Trophoblast cell (in vitro differentiated cells and primary cell): ENCODE measurements at regions not wholly inside any gene's neighbourhood (a gene's known extent, or its start where the extent isn't known, plus 50 kb on each side); places are given as distances from the start of the nearest gene placed in this dataset.

ENCODE experiments used
- DNase-seq, 2 donors: peaks; one replicate each; pipeline ENCODE4 v3.0.0-alpha.2; 2016
- H2AFZ ChIP-seq: 2 replicates; pipeline ENCODE4 v1.6.1; 2013; ENCODE audit warnings: low read length, moderate library complexity, mild to moderate bottlenecking; ENCODE audit not compliant: insufficient read depth, poor library complexity
- H2AK5ac ChIP-seq: 2 replicates; pipeline ENCODE4 v1.6.1; 2013; ENCODE audit warnings: mild to moderate bottlenecking, low read length
- H2BK120ac ChIP-seq: 2 replicates; pipeline ENCODE4 v1.6.1; 2013; ENCODE audit warnings: low read length, mild to moderate bottlenecking, moderate library complexity; ENCODE audit not compliant: insufficient read depth, poor library complexity
- H2BK12ac ChIP-seq: 2 replicates; pipeline ENCODE4 v1.6.1; 2013; ENCODE audit warnings: mild to moderate bottlenecking, low read length, moderate library complexity
- H2BK5ac ChIP-seq: 2 replicates; pipeline ENCODE4 v1.6.1; 2013; ENCODE audit warnings: low read length, low read depth, moderate library complexity, mild to moderate bottlenecking; ENCODE audit not compliant: poor library complexity
- H3K14ac ChIP-seq: 2 replicates; pipeline ENCODE4 v1.6.1; 2013; ENCODE audit warnings: mild to moderate bottlenecking, low read length
- H3K18ac ChIP-seq: 2 replicates; pipeline ENCODE4 v1.6.1; 2013; ENCODE audit warnings: mild to moderate bottlenecking, low read length
- H3K23ac ChIP-seq: 2 replicates; pipeline ENCODE4 v1.6.1; 2013; ENCODE audit warnings: low read length
- H3K27ac ChIP-seq: 2 replicates; pipeline ENCODE4 v1.5.1; 2013; ENCODE audit warnings: low read depth, mild to moderate bottlenecking, inconsistent platforms, low read length, moderate library complexity
- H3K27me3 ChIP-seq: 2 replicates; pipeline ENCODE4 v1.6.1; 2013; ENCODE audit warnings: inconsistent platforms, mild to moderate bottlenecking, low read length, moderate library complexity; ENCODE audit not compliant: insufficient read depth
- H3K36me3 ChIP-seq, 2 experiments: 1 replicate in 1 of 2; 2 replicates in 1 of 2; pipeline ENCODE4 v1.6.1; 2013; ENCODE audit warnings: low read length in 2 of 2, mild to moderate bottlenecking in 2 of 2, moderate library complexity in 1 of 2; ENCODE audit not compliant: insufficient read depth in 2 of 2, control insufficient read depth in 1 of 2
- H3K4ac ChIP-seq: 2 replicates; pipeline ENCODE4 v1.6.1; 2013; ENCODE audit warnings: low read depth, mild to moderate bottlenecking, low read length, moderate library complexity
- H3K4me1 ChIP-seq, 2 experiments: 1 replicate in 1 of 2; 2 replicates in 1 of 2; pipeline ENCODE4 v1.6.1; 2013; ENCODE audit warnings: low read length in 2 of 2, mild to moderate bottlenecking in 2 of 2, moderate library complexity in 1 of 2; ENCODE audit not compliant: insufficient read depth in 2 of 2, control insufficient read depth in 1 of 2
- H3K4me2 ChIP-seq: 2 replicates; pipeline ENCODE4 v1.6.1; 2013; ENCODE audit warnings: inconsistent platforms, mild to moderate bottlenecking, low read length, moderate library complexity
- H3K4me3 ChIP-seq: 2 replicates; pipeline ENCODE4 v1.5.1; 2013; ENCODE audit warnings: mild to moderate bottlenecking, low read depth, low read length, inconsistent platforms
- H3K79me1 ChIP-seq: one replicate; pipeline ENCODE4 v1.6.1; 2013; ENCODE audit warnings: low read length
- H3K79me2 ChIP-seq: 2 replicates; pipeline ENCODE4 v1.6.1; 2013; ENCODE audit warnings: low read length, mild to moderate bottlenecking; ENCODE audit not compliant: control insufficient read depth, insufficient read depth, poor library complexity
- H3K9ac ChIP-seq: 2 replicates; pipeline ENCODE4 v1.6.1; 2013; ENCODE audit warnings: mild to moderate bottlenecking, low read length
- H3K9me3 ChIP-seq: 2 replicates; pipeline ENCODE4 v1.6.1; 2013; ENCODE audit warnings: low read depth, mild to moderate bottlenecking, control low read depth, inconsistent platforms, low read length; ENCODE audit not compliant: insufficient read depth
- H4K12ac ChIP-seq: 2 replicates; pipeline ENCODE4 v1.6.1; 2013; ENCODE audit warnings: low read depth, mild to moderate bottlenecking, low read length, moderate library complexity
- H4K8ac ChIP-seq: 2 replicates; pipeline ENCODE4 v1.6.1; 2013; ENCODE audit warnings: low read depth, mild to moderate bottlenecking, low read length, moderate library complexity
- H4K91ac ChIP-seq: one replicate; pipeline ENCODE4 v1.6.1; 2013; ENCODE audit warnings: low read depth, mild to moderate bottlenecking, low read length, moderate library complexity
- whole genome bisulfite sequencing: extraction: QIAGEN DNeasy Blood & Tissue Kit; methylation state at CpG from one replicate; pipeline ENCODE4 v1.1.7; 2013; ENCODE audit warnings: missing lambda C conversion rate; ENCODE audit not compliant: insufficient read length, insufficient coverage; ENCODE audit errors: extremely low coverage; 5-methylcytosine and 5-hydroxymethylcytosine counted together

DNA sequence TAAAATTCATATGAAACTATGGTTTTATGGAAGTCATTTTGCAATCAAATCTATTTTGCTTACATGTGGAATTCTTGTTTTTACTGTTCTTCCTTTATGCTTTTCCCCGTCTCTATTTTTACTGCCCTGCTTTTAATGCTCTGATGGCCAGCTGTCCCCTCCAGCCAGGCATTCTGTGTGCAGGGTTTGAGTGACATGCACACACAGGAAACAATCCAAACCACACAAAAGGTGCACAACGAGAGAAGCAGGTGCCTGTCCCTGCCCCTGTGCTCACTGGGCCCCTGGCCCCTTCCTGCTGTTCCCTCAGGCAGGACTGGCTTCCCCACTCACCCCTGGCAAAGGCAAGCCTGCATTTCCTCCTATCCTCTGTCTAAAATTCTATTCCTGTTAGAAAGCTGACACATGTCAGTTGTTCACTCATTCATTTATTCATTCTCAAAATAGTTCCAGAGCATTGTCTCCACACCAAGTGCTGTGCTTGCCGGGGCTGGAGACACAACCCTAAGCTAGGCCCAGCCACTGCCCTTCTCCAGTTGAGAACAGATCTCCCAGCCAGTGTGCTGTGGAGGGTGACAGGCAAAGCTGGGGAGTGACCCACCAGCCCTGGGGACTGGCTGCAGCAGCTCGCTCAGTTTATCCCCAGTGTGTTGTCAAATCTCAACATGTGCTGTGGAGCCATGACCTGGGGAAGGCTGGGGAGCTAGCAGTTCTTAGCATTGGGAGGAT, 346.3 kb downstream of the FBXW7 start:
- no peaks in the 10 kb centered on the region for H3K27me3 ChIP-seq
- H2BK120ac ChIP-seq, result no peak overlapping the region
- peak overlapping the region; percentile 15 for H3K4me3 ChIP-seq
- no peak overlapping the region for H4K12ac ChIP-seq
- WGBS, result no CpG with 5 or more reads among the region's 4 CpGs
- no peak overlapping the region for H2AK5ac ChIP-seq
- H3K79me1 ChIP-seq, result no peaks in the 10 kb centered on the region
- H3K23ac ChIP-seq, result no peak overlapping the region
- no peaks in the 10 kb centered on the region for H3K9me3 ChIP-seq
- no peak overlapping the region for H4K91ac ChIP-seq
- no peak overlapping the region for H3K27ac ChIP-seq
- no peak overlapping the region for H2AFZ ChIP-seq
- H3K18ac ChIP-seq, result no peak overlapping the region
- no peak overlapping the region for H2BK5ac ChIP-seq
- H3K4ac ChIP-seq, result no peak overlapping the region
- no peak for DNase-seq
- no peak overlapping the region for H4K8ac ChIP-seq
- no peaks in the 10 kb centered on the region for H3K36me3 ChIP-seq
- no peak overlapping the region for H3K9ac ChIP-seq
- H2BK12ac ChIP-seq, result no peak overlapping the region
- peaks cover 0 to 4% of the 10 kb centered on the region in 2 experiments for H3K4me1 ChIP-seq
- H3K14ac ChIP-seq, result no peak overlapping the region
- no peak overlapping the region for H3K4me2 ChIP-seq
- no peaks in the 10 kb centered on the region for H3K79me2 ChIP-seq

DNA sequence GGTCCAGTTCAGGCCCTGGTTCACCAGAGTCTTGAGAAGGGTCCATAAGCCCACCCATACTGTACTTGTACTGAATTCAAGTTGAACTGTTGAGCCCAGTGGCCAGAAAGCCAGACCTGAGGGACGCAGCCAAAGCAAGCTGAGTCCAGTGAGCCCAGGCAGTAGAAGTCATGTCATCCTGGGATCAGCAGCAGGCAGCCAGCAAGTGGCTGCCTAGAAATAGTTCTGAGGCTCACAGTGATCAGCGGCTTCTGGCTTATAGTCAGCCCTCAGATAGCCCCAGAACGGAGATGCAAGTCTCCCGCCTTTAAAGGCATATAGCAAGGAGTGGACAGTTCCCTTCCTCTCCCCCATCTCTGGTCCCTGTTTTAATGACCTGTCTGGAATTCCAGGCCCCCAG, 347.1 kb downstream of the FBXW7 start:
- Histone ChIP-seq H3K9ac (no peak overlapping the region), H3K79me1 (no peaks in the 10 kb centered on the region), H4K12ac (no peak overlapping the region), H3K36me3 (no peaks in the 10 kb centered on the region), H3K4me1 (peaks cover 0 to 4% of the 10 kb centered on the region in 2 experiments), H3K4me2 (no peak overlapping the region), H3K23ac (no peak overlapping the region), H4K8ac (no peak overlapping the region), H3K18ac (no peak overlapping the region), H3K9me3 (peaks cover 1% of the 10 kb centered on the region), H3K14ac (no peak overlapping the region), H2BK12ac (no peak overlapping the region), H3K79me2 (no peaks in the 10 kb centered on the region), H3K4ac (no peak overlapping the region), H3K4me3 (no peak overlapping the region), H3K27ac (no peak overlapping the region), H4K91ac (no peak overlapping the region), H2BK5ac (no peak overlapping the region), H2AK5ac (no peak overlapping the region), H2BK120ac (no peak overlapping the region), H3K27me3 (no peaks in the 10 kb centered on the region), H2AFZ (no peak overlapping the region)
- no peak for DNase-seq
- no CpG with 5 or more reads among the region's 4 CpGs for WGBS

DNA sequence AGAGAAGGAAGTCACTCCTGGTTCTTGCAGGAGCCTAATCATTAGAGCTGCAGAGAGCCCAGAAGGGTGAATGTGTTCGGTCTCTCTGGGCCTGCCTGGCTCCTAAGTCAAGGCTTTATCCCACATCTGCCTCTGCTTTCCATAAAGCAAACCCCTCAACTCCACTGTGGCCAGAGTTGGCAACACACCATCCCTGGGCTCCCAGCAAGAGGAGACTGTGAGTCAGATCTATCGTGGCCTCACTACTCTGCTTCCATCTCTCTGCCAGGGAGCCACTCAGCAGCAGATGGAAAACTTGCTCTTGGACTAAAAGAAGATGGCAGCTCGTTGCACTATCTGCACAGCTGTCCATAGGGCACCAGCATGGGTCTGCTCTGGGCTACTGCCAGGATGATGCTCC, 348.2 kb downstream of the FBXW7 start:
- no peaks in the 10 kb centered on the region for H3K36me3 ChIP-seq
- H3K27ac ChIP-seq, result no peak overlapping the region
- H3K4me1 ChIP-seq, result peaks cover 0 to 4% of the 10 kb centered on the region in 2 experiments
- no peak overlapping the region for H2BK120ac ChIP-seq
- H3K14ac ChIP-seq, result no peak overlapping the region
- H4K8ac ChIP-seq, result no peak overlapping the region
- H2AFZ ChIP-seq, result no peak overlapping the region
- no peak overlapping the region for H3K18ac ChIP-seq
- no peak overlapping the region for H2AK5ac ChIP-seq
- peaks cover 1% of the 10 kb centered on the region for H3K9me3 ChIP-seq
- H3K4me3 ChIP-seq, result no peak overlapping the region
- WGBS, result no CpG with 5 or more reads among the region's 3 CpGs
- no peak for DNase-seq
- H3K79me1 ChIP-seq, result no peaks in the 10 kb centered on the region
- H3K4ac ChIP-seq, result no peak overlapping the region
- H4K91ac ChIP-seq, result no peak overlapping the region
- no peaks in the 10 kb centered on the region for H3K79me2 ChIP-seq
- no peak overlapping the region for H3K4me2 ChIP-seq
- H2BK12ac ChIP-seq, result no peak overlapping the region
- H4K12ac ChIP-seq, result no peak overlapping the region
- H3K23ac ChIP-seq, result no peak overlapping the region
- no peaks in the 10 kb centered on the region for H3K27me3 ChIP-seq
- H2BK5ac ChIP-seq, result no peak overlapping the region
- no peak overlapping the region for H3K9ac ChIP-seq

DNA sequence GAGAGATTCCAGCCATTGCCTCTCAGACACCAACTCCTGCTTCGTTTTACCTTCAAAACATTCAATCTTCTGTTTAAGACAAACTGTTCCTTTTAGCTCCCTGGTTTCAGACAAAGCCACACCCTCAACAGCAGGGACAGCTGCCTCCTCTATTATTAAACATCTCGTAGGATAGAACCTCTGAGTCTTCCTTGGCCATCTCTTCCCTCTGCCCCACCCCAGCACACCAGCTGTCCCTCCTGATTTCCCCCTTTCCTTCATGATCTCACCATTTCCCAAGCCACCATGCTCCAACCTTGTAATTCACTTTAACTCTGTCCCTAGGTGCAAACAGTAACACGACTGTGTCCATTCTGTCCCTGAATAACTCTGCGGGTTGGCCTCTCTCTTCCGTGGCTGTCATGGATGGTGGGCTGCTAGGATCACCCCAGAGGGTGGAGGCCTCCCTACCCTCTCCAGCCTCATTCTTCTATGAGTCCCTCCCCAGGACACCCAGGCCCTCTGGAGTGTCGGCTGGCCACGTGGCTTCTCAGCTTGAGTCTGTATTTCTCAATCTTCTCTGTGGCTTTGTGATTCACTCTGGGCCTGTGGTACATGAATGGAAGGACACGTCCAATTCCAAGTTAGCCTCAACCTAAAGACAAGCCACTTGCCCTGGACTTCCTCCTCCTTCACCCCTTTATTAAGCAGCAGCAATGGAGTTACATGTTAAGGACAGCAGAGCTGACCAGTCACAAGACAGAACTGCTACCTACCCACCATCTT, 349.9 kb downstream of the FBXW7 start:
- Histone ChIP-seq H2BK120ac (no peak overlapping the region), H3K14ac (no peak overlapping the region), H3K23ac (no peak overlapping the region), H3K4me3 (peak overlapping the region; percentile 6), H3K36me3 (no peaks in the 10 kb centered on the region), H2AFZ (no peak overlapping the region), H3K9ac (no peak overlapping the region), H3K4me2 (no peak overlapping the region), H4K8ac (no peak overlapping the region), H4K12ac (no peak overlapping the region), H3K18ac (no peak overlapping the region), H4K91ac (no peak overlapping the region), H2AK5ac (no peak overlapping the region), H2BK5ac (no peak overlapping the region), H2BK12ac (no peak overlapping the region), H3K79me2 (no peaks in the 10 kb centered on the region), H3K79me1 (no peaks in the 10 kb centered on the region), H3K4me1 (peaks cover 0 to 4% of the 10 kb centered on the region in 2 experiments), H3K27me3 (no peaks in the 10 kb centered on the region), H3K9me3 (peaks cover 1% of the 10 kb centered on the region), H3K4ac (no peak overlapping the region), H3K27ac (no peak overlapping the region)
- no peak for DNase-seq
- no CpG with 5 or more reads among the region's 8 CpGs for whole genome bisulfite sequencing
